SH-SY5Y (cell line): ENCODE measurements at regions not wholly inside any gene's neighbourhood (a gene's known extent, or its start where the extent isn't known, plus 50 kb on each side); places are given as distances from the start of the nearest gene placed in this dataset.

Experiments
- GATA2 ChIP-seq: IDR thresholded peaks from 2 replicates; pipeline ENCODE4 v1.6.1; 2011; ENCODE audit warnings: mild to moderate bottlenecking, low read depth, low read length
- GATA3 ChIP-seq: IDR thresholded peaks from 2 replicates; pipeline ENCODE4 v1.6.1; 2011; ENCODE audit warnings: low read depth, mild to moderate bottlenecking, low read length, moderate library complexity

GRCh38 chr14:41549821-41550607 lies 56.7 kb upstream of the LRFN5 start:
- no peak for TF ChIP-seq GATA2
- TF ChIP-seq GATA3 = no peak
